MM.1S (cell line): ENCODE measurements at regions not wholly inside any gene's neighbourhood (a gene's known extent, or its start where the extent isn't known, plus 50 kb on each side); places are given as distances from the start of the nearest gene placed in this dataset.

ENCODE experiments used
- DNase-seq: peaks from one replicate; pipeline ENCODE4 v3.0.0-alpha.2; 2015
- H2AFZ ChIP-seq: fragments of 300-600 bp; sonication (generic); 2 replicates; pipeline ENCODE4 v1.6.0; 2016; ENCODE audit warnings: antibody characterized with exemption, low read length
- H3F3A ChIP-seq: fragments of 300-600 bp; sonication (generic); 2 replicates; pipeline ENCODE4 v1.6.1; 2016; ENCODE audit warnings: mild to moderate bottlenecking, antibody characterized with exemption, low read length, moderate library complexity, mixed read lengths; ENCODE audit not compliant: insufficient read depth
- H3K27ac ChIP-seq: fragments of 300-600 bp; sonication (generic); 2 replicates; pipeline ENCODE4 v1.5.1; 2016; ENCODE audit warnings: mild to moderate bottlenecking, low read length
- H3K27me3 ChIP-seq: fragments of 300-600 bp; sonication (generic); replicated peaks from 2 replicates; pipeline ENCODE4 v1.6.0; 2016; ENCODE audit warnings: low read length; ENCODE audit not compliant: insufficient read depth
- H3K36me3 ChIP-seq: fragments of 300-600 bp; sonication (generic); replicated peaks from 2 replicates; pipeline ENCODE4 v1.6.1; 2016; ENCODE audit warnings: mild to moderate bottlenecking, low read length, mixed read lengths; ENCODE audit not compliant: insufficient read depth
- H3K4me1 ChIP-seq: fragments of 300-600 bp; sonication (generic); 2 replicates; pipeline ENCODE4 v1.6.1; 2016; ENCODE audit warnings: low read length, mixed read lengths
- H3K4me2 ChIP-seq: fragments of 300-600 bp; sonication (generic); 2 replicates; pipeline ENCODE4 v1.6.0; 2016; ENCODE audit warnings: low read depth, low read length
- H3K4me3 ChIP-seq: fragments of 300-600 bp; sonication (generic); 2 replicates; pipeline ENCODE4 v1.5.1; 2016; ENCODE audit warnings: low read length, mixed read lengths
- H3K79me2 ChIP-seq: fragments of 300-600 bp; sonication (generic); 2 replicates; pipeline ENCODE4 v1.6.1; 2016; ENCODE audit warnings: mixed run types, low read length, mixed read lengths
- H3K9ac ChIP-seq: fragments of 300-600 bp; sonication (generic); 2 replicates; pipeline ENCODE4 v1.6.1; 2016; ENCODE audit warnings: low read length, mixed read lengths
- H3K9me2 ChIP-seq: fragments of 300-600 bp; sonication (generic); replicated peaks from 2 replicates; pipeline ENCODE4 v1.6.1; 2016; ENCODE audit warnings: mild to moderate bottlenecking, low read length, mixed read lengths; ENCODE audit not compliant: insufficient read depth
- H3K9me3 ChIP-seq: fragments of 300-600 bp; sonication (generic); replicated peaks from 2 replicates; pipeline ENCODE4 v1.6.1; 2016; ENCODE audit warnings: mild to moderate bottlenecking, low read length, mixed read lengths; ENCODE audit not compliant: insufficient read depth
- H4K20me1 ChIP-seq: fragments of 300-600 bp; sonication (generic); 2 replicates; pipeline ENCODE4 v1.6.1; 2016; ENCODE audit warnings: mild to moderate bottlenecking, low read length, moderate library complexity, mixed read lengths; ENCODE audit not compliant: insufficient read depth
- EZH2 ChIP-seq: fragments of 300-600 bp; sonication (generic); optimal IDR thresholded peaks from 2 replicates; pipeline ENCODE3; 2017; ENCODE audit warnings: low read depth, mild to moderate bottlenecking, antibody characterized with exemption, low read length, mixed read lengths
- EZH2phosphoT487 ChIP-seq: fragments of 300-600 bp; sonication (generic); IDR thresholded peaks from 2 replicates; pipeline ENCODE4 v1.6.1; 2018; ENCODE audit warnings: antibody characterized with exemption, low read length
- TF ChIP-seq, protein P1 (sequence below): fragments of 300-600 bp; sonication (generic); IDR thresholded peaks from 2 replicates; pipeline ENCODE4 v1.5.1; 2016; ENCODE audit warnings: antibody characterized with exemption, low read length, mixed read lengths

DNA sequence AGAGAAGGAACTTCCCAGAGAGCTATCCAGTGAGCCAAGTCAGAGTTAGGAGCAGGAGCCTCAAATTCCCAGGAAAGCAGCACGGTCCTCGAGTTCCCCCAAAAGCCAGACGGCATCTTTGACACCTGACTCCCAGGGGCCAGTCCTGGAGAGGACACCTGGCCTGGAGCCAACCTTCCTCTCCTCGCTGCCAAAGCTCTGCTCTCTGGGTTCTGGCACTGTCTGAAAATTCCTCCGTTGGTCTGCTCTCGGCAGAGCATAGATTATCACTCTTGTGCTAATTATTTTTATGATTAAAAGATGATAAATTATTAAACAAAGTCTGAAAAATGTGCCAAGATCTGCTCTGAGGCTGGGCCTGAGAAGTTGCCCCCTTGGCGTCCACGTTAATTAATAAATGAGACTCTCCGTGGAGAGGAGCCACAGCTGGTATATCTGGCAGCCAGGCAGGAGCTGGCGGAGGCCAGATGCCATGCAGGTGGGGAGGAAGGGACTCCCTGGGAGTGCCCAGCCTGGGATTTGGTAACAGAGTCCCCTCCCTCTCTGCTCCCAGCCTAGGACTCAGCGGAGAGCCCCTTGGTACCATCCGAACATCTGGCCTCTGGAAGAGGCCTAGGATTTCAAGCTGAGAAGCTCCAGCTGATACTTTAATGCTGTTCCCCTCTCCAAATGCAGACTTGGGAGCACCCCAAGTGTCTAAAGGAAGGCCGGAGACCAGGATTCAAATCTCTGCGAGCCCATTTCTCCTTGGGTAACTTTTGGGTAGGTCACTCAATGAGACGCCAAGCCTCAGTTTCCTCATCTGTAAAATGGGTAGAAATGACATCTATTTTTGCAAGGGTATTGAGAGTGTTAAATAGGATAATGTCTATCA lies 163.7 kb upstream of the POU3F1 start:
- Histone ChIP-seq H3F3A (no peaks in the 10 kb centered on the region), H3K27me3 (peaks cover 9% of the 10 kb centered on the region; the same call in 1 of the 2 replicates)
- DNase-seq = no peak

DNA sequence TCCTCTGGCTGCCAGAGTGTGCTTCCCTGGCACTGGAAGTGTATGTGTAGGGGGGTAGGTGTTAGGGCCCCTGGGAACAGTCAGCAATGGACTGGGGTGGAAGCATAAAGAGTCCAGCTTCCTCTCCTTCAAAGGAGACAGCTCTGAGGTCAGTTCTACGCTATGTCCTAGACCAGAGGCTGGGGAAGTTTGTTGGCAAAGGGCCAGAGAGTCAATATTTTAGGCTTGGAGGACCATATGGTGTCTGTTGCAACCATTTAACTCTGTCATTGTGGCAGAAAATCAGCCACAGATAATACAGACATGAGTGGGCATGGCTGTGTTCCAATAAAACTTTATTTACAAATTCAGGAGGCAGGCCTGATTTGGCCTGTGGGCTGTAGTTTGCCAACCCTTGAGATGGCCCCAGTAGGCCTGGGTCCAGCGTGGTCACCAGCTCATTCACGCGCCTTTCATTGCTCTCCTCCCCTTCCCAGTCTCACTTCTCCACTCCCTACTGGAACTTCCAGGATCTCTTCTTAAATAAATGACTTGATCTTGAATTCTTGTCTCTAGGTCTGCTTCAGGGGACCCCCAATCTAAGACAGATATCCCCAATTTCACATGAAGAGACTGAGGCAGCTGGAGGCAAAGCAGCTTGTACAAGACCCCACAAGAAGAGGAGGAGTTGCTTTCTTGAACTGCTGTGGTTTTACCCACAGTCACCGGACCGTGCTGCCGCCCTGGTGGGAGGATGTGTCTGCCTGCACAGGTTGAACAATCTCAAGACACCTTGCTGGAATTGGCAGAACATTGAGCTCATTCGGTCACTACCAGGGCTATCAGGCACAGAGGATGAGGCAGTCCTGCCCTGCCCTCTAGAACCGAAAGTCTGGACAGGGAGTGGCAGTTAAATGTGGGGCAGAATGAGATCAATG lies 162.4 kb upstream of the POU3F1 start:
- no peak overlapping the region for H3K9ac ChIP-seq
- no peak for DNase-seq
- H3K9me2 ChIP-seq = no peaks in the 10 kb centered on the region
- H3K27ac ChIP-seq = no peak overlapping the region
- H3K4me1 ChIP-seq = no peaks in the 10 kb centered on the region
- H3K36me3 ChIP-seq = no peaks in the 10 kb centered on the region
- no peak overlapping the region for H3K4me2 ChIP-seq
- peaks cover 9% of the 10 kb centered on the region; the same call in 1 of the 2 replicates for H3K27me3 ChIP-seq
- H2AFZ ChIP-seq = no peak overlapping the region
- H3K9me3 ChIP-seq = no peaks in the 10 kb centered on the region
- no peak overlapping the region for H3K4me3 ChIP-seq
- no peaks in the 10 kb centered on the region for H4K20me1 ChIP-seq
- H3F3A ChIP-seq = no peaks in the 10 kb centered on the region
- H3K79me2 ChIP-seq = no peaks in the 10 kb centered on the region
- TF ChIP-seq EZH2phosphoT487 (no peak), EZH2 (no peak)
- TF ChIP-seq, protein P1, sequence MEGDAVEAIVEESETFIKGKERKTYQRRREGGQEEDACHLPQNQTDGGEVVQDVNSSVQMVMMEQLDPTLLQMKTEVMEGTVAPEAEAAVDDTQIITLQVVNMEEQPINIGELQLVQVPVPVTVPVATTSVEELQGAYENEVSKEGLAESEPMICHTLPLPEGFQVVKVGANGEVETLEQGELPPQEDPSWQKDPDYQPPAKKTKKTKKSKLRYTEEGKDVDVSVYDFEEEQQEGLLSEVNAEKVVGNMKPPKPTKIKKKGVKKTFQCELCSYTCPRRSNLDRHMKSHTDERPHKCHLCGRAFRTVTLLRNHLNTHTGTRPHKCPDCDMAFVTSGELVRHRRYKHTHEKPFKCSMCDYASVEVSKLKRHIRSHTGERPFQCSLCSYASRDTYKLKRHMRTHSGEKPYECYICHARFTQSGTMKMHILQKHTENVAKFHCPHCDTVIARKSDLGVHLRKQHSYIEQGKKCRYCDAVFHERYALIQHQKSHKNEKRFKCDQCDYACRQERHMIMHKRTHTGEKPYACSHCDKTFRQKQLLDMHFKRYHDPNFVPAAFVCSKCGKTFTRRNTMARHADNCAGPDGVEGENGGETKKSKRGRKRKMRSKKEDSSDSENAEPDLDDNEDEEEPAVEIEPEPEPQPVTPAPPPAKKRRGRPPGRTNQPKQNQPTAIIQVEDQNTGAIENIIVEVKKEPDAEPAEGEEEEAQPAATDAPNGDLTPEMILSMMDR = no peak

More for the DNA sequence above, 163.7 kb upstream of the POU3F1 start:
- Histone ChIP-seq H3K79me2 (no peaks in the 10 kb centered on the region), H3K4me2 (no peak overlapping the region), H3K9me3 (no peaks in the 10 kb centered on the region), H4K20me1 (no peaks in the 10 kb centered on the region), H3K9ac (no peak overlapping the region), H3K9me2 (no peaks in the 10 kb centered on the region), H3K36me3 (no peaks in the 10 kb centered on the region), H3K4me1 (no peaks in the 10 kb centered on the region), H3K4me3 (no peak overlapping the region), H2AFZ (no peak overlapping the region), H3K27ac (no peak overlapping the region)
- TF ChIP-seq EZH2phosphoT487 (no peak), EZH2 (no peak)
- TF ChIP-seq, protein P1 = no peak

DNA sequence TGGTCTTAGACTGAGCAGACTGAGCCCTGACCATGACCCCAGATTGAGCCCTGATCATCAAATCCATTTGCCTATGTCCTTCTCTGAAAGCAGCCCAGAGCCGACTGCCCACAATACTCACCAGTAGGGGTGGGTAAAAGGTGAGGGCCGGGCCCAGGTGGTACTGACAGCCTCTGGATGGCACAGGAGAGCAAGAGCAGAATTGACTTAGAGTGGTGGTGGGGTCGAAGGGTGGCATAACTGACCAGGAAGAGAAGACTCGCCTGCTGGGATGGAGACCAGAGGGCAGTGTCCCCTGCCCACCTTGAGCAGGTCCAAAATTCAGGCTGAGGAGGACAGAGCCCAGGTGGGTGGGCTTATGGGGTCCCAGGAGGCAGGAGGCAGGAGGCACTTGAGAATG lies 161.3 kb upstream of the POU3F1 start:
- no peak overlapping the region for H3K4me2 ChIP-seq
- H3K4me1 ChIP-seq = no peaks in the 10 kb centered on the region
- H3K9me2 ChIP-seq = no peaks in the 10 kb centered on the region
- H3K27ac ChIP-seq = no peak overlapping the region
- no peak overlapping the region for H3K9ac ChIP-seq
- H3K79me2 ChIP-seq = no peaks in the 10 kb centered on the region
- TF ChIP-seq EZH2phosphoT487 = no peak
- no peak for TF ChIP-seq EZH2
- TF ChIP-seq, protein P1 = no peak
- no peaks in the 10 kb centered on the region for H4K20me1 ChIP-seq
- no peak for DNase-seq
- no peaks in the 10 kb centered on the region for H3K36me3 ChIP-seq
- H3K4me3 ChIP-seq = no peak overlapping the region
- no peak overlapping the region for H2AFZ ChIP-seq
- H3F3A ChIP-seq = no peaks in the 10 kb centered on the region
- H3K27me3 ChIP-seq = peaks cover 2% of the 10 kb centered on the region; the same call in 1 of the 2 replicates
- H3K9me3 ChIP-seq = no peaks in the 10 kb centered on the region
